Smooth muscle cell (in vitro differentiated cells): ENCODE measurements at regions not wholly inside any gene's neighbourhood (a gene's known extent, or its start where the extent isn't known, plus 50 kb on each side); places are given as distances from the start of the nearest gene placed in this dataset.
"Not testable (repeated sequence)": the region's sequence is repeated elsewhere in the genome, so short reads cannot be mapped to it uniquely, and the experiment has no call there.

Source experiments
- DNase-seq: peaks from one replicate; lab custom pipeline; 2025; ENCODE audit not compliant: unreplicated experiment; lab: John Stamatoyannopoulos, UW
- H2AFZ ChIP-seq: fragments of 200-600 bp; sonication (generic); 2 replicates; pipeline ENCODE4 v1.6.0; 2016; ENCODE audit warnings: antibody characterized with exemption, low read depth, mild to moderate bottlenecking
- H3F3A ChIP-seq: fragments of 200-600 bp; sonication (generic); 2 replicates; pipeline ENCODE4 v1.6.0; 2017; ENCODE audit warnings: antibody characterized with exemption, low read depth
- H3K27ac ChIP-seq: fragments of 200-600 bp; sonication (generic); 2 replicates; pipeline ENCODE4 v1.5.1; 2016; ENCODE audit warnings: low read depth, mild to moderate bottlenecking
- H3K27me3 ChIP-seq: fragments of 200-600 bp; sonication (generic); 2 replicates; pipeline ENCODE4 v1.6.1; 2016; ENCODE audit warnings: low read depth, mild to moderate bottlenecking
- H3K36me3 ChIP-seq: fragments of 200-600 bp; sonication (generic); 2 replicates; pipeline ENCODE4 v1.5.1; 2016; ENCODE audit warnings: low read depth
- H3K4me1 ChIP-seq: fragments of 200-600 bp; sonication (generic); 2 replicates; pipeline ENCODE4 v1.5.1; 2016; ENCODE audit warnings: low read depth
- H3K4me2 ChIP-seq: fragments of 200-600 bp; sonication (generic); 2 replicates; pipeline ENCODE4 v1.6.0; 2016; ENCODE audit warnings: mild to moderate bottlenecking
- H3K4me3 ChIP-seq: fragments of 200-600 bp; sonication (generic); 2 replicates; pipeline ENCODE4 v1.5.1; 2016; ENCODE audit warnings: mild to moderate bottlenecking
- H3K79me2 ChIP-seq: fragments of 200-600 bp; sonication (generic); 2 replicates; pipeline ENCODE4 v1.6.0; 2016; ENCODE audit warnings: low read depth, mild to moderate bottlenecking
- H3K9ac ChIP-seq: fragments of 200-600 bp; sonication (generic); 2 replicates; pipeline ENCODE4 v1.6.0; 2016; ENCODE audit warnings: low read depth
- H3K9me3 ChIP-seq: fragments of 200-600 bp; sonication (generic); replicated peaks from 2 replicates; pipeline ENCODE4 v1.5.1; 2016; ENCODE audit warnings: low read depth
- H4K20me1 ChIP-seq: fragments of 200-600 bp; sonication (generic); 2 replicates; pipeline ENCODE4 v1.6.0; 2016; ENCODE audit warnings: low read depth
- WGBS: methylation state at CpG from one replicate; pipeline ENCODE4 v1.1.7; 2016; ENCODE audit warnings: low lambda C conversion rate; 5-methylcytosine and 5-hydroxymethylcytosine counted together
- TF ChIP-seq, protein P1 (sequence below): fragments of 200-600 bp; sonication (generic); IDR thresholded peaks from 2 replicates; pipeline ENCODE4 v1.5.1; 2017; ENCODE audit warnings: borderline replicate concordance, mild to moderate bottlenecking, antibody characterized with exemption; ENCODE audit not compliant: insufficient read depth, poor library complexity, severe bottlenecking

DNA sequence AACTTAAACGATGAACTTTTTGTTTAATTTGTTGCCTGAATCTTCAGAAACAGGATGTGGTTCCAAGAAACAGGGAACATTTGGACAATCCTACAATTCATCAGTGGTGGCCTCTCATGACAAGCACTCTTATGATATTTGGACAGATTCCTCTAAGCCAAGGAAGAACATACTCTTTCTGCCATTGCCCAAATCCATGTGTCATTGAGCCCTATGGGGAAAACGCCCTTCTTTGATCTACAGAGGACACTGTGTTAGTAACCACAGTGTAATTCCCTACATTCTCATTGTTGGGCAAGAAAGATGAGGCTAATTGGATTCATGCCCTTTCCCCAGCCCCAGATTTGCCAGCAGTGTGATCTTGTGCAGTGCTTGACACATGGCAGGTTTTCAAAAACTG lies 167.7 kb upstream of the PTCH1 start:
- Histone ChIP-seq H3K4me3 (no peak overlapping the region), H3K36me3 (no peaks in the 10 kb centered on the region), H3F3A (no peaks in the 10 kb centered on the region), H4K20me1 (no peaks in the 10 kb centered on the region), H3K27ac (no peak overlapping the region), H3K27me3 (no peaks in the 10 kb centered on the region), H2AFZ (no peak overlapping the region), H3K9ac (no peak overlapping the region), H3K79me2 (no peaks in the 10 kb centered on the region), H3K4me1 (no peaks in the 10 kb centered on the region), H3K4me2 (no peak overlapping the region), H3K9me3 (no peaks in the 10 kb centered on the region)
- WGBS = 98% methylated on average over 2 of the region's 2 CpGs
- no peak for DNase-seq
- TF ChIP-seq, protein P1, sequence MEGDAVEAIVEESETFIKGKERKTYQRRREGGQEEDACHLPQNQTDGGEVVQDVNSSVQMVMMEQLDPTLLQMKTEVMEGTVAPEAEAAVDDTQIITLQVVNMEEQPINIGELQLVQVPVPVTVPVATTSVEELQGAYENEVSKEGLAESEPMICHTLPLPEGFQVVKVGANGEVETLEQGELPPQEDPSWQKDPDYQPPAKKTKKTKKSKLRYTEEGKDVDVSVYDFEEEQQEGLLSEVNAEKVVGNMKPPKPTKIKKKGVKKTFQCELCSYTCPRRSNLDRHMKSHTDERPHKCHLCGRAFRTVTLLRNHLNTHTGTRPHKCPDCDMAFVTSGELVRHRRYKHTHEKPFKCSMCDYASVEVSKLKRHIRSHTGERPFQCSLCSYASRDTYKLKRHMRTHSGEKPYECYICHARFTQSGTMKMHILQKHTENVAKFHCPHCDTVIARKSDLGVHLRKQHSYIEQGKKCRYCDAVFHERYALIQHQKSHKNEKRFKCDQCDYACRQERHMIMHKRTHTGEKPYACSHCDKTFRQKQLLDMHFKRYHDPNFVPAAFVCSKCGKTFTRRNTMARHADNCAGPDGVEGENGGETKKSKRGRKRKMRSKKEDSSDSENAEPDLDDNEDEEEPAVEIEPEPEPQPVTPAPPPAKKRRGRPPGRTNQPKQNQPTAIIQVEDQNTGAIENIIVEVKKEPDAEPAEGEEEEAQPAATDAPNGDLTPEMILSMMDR = no peak

DNA sequence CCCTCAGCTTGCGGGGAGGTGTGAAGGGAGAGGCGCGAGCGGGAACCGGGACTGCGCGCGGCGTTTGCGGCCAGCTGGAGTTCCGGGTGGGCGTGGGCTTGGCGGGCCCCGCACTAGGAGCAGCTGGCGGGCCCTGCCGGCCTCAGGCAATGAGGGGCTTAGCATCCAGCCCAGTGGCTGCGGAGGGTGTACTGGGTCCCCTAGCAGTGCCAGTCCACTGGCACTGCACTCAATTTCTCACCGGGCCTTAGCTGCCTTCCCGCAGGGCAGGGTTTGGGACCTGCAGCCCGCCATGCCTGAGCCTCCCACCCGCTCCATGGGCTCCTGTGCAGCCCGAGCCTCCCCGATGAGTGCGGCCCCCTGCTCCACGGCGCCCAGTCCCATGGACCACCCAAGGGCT lies 163.5 kb upstream of the PTCH1 start:
- H3K9ac ChIP-seq, H2AFZ ChIP-seq, H3K27ac ChIP-seq, H4K20me1 ChIP-seq, H3K4me1 ChIP-seq, H3K79me2 ChIP-seq, H3K4me3 ChIP-seq, H3K9me3 ChIP-seq, H3K27me3 ChIP-seq, DNase-seq, H3F3A ChIP-seq, H3K4me2 ChIP-seq, H3K36me3 ChIP-seq: not testable (repeated sequence)
- 99% methylated on average over 19 of the region's 26 CpGs for WGBS

DNA sequence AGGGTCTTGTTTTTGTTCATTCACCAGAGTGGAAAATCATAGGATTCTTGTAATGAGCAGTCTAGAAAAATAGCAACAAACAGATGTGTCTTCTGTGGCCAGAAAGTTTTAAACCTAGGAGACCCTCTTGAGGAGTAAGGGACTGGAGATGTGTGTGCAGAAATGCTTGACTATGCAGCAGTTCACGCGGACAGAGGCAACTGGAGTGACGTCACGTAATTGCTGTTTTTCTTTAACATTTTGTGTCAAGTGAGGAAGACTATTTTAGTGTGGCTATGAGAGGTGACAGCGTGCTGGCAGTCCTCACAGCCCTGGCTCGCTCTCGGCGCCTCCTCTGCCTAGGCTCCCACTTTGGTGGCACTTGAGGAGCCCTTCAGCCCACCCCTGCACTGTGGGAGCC lies 163.1 kb upstream of the PTCH1 start:
- no peaks in the 10 kb centered on the region for H4K20me1 ChIP-seq
- H3K27ac ChIP-seq = no peak overlapping the region
- no peaks in the 10 kb centered on the region for H3K27me3 ChIP-seq
- no peaks in the 10 kb centered on the region for H3K9me3 ChIP-seq
- no peak for DNase-seq
- no peak overlapping the region for H3K4me2 ChIP-seq
- H3K4me1 ChIP-seq = no peaks in the 10 kb centered on the region
- no peaks in the 10 kb centered on the region for H3K79me2 ChIP-seq
- no peaks in the 10 kb centered on the region for H3F3A ChIP-seq
- WGBS = 96% methylated on average over 8 of the region's 8 CpGs
- TF ChIP-seq, protein P1 = no peak
- H2AFZ ChIP-seq = no peak overlapping the region
- H3K9ac ChIP-seq = no peak overlapping the region
- no peaks in the 10 kb centered on the region for H3K36me3 ChIP-seq
- H3K4me3 ChIP-seq = no peak overlapping the region

DNA sequence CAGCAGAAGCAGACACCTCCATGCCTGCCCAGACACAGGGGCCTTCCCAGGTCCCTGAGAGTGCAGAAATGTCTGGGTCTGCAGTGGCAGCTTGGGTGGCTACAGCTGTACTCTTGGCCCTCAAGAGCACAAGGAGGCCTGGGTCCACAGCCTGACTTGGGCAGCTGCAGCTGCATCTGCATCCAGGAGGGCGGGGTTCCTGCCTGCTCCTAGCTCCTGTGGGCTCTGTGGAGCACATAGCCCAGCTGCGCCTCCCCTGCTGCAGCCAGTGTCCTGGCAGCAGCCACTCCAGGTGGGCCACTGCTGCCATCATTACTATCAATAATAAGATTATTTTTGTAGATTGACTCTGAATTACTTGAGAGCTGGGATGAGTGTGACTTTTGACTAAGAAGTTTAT lies 162.0 kb upstream of the PTCH1 start:
- WGBS = 92% methylated on average over 2 of the region's 2 CpGs

More for the DNA sequence above, 162.0 kb upstream of the PTCH1 start:
- no peaks in the 10 kb centered on the region for H3F3A ChIP-seq
- H3K79me2 ChIP-seq = no peaks in the 10 kb centered on the region
- no peaks in the 10 kb centered on the region for H3K9me3 ChIP-seq
- no peaks in the 10 kb centered on the region for H3K27me3 ChIP-seq
- no peak for DNase-seq
- H3K9ac ChIP-seq = no peak overlapping the region
- no peak overlapping the region for H3K4me2 ChIP-seq
- no peaks in the 10 kb centered on the region for H4K20me1 ChIP-seq
- no peak overlapping the region for H3K27ac ChIP-seq
- H2AFZ ChIP-seq = no peak overlapping the region
- H3K4me1 ChIP-seq = no peaks in the 10 kb centered on the region
- no peaks in the 10 kb centered on the region for H3K36me3 ChIP-seq
- TF ChIP-seq, protein P1 = no peak
- H3K4me3 ChIP-seq = no peak overlapping the region
